Uterus (tissue), 2 donors: ENCODE measurements at regions not wholly inside any gene's neighbourhood (a gene's known extent, or its start where the extent isn't known, plus 50 kb on each side); places are given as distances from the start of the nearest gene placed in this dataset.

ENCODE experiments used
- CTCF ChIP-seq, 4 experiments: fragments of 200-600 bp in 2 of 4; fragments of 450-650 bp in 2 of 4; sonication (generic) in 2 of 4; IDR thresholded peaks; one replicate each; pipeline ENCODE4 v1.5.1; 2016 to 2019; ENCODE audit warnings: antibody characterized with exemption in 4 of 4, mild to moderate bottlenecking in 2 of 4, moderate library complexity in 1 of 4
- POLR2A ChIP-seq, 2 donors: fragments of 450-650 bp; IDR thresholded peaks; one replicate each; pipeline ENCODE4 v1.6.1; 2016; ENCODE audit warnings: antibody characterized with exemption in 2 of 2, mild to moderate bottlenecking in 1 of 2, moderate library complexity in 1 of 2

- TF ChIP-seq CTCF (IDR thresholded peaks at IDR 0.05), result no peak
- TF ChIP-seq POLR2A (IDR thresholded peaks at IDR 0.05), result no peak
Observed at GRCh38 chr21:35134309-35134708, 85.2 kb upstream of the RUNX1 start.
